ENCODE measurements at regions not wholly inside any gene's neighbourhood (a gene's known extent, or its start where the extent isn't known, plus 50 kb on each side); places are given as distances from the start of the nearest gene placed in this dataset.

DNA sequence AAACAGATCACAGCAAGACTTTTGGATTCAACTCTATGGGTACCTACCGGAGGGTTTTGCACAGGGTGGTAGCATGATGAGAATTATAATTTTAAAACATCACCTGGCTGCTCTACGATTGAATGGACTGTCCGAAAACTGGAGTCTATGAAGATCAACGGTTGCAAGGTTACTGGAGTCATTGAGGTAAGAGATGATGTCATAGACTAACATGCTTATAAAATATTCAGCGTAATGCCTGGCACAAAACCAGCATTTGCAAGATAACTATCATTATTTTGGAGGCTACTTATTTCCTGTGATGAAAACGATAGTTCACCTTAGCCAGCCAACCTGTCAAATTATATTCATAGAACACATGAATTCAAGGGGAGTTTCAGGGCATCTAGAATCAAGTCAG lies 580.6 kb upstream of the TBX3 start:
- Mint-ChIP-seq H3K36me3 (ENCODE audit: insufficient read depth, unreplicated experiment) (no peaks in the 10 kb centered on the region), H3K4me3 (ENCODE audit: unreplicated experiment) (no peak overlapping the region), H3K27me3 (ENCODE audit: insufficient read depth, unreplicated experiment) (no peaks in the 10 kb centered on the region), H3K4me1 (ENCODE audit: insufficient read depth, unreplicated experiment) (no peaks in the 10 kb centered on the region), H3K27ac (ENCODE audit: low read depth, unreplicated experiment) (no peak overlapping the region), H3K9me3 (ENCODE audit: unreplicated experiment) (no peaks in the 10 kb centered on the region)
- intact Hi-C loops (cut with micrococcal nuclease): no loop called here
- CTCF ChIA-PET: interaction anchor here (0.5 to 0.7 kb wide), 3 partner anchors 67 to 163 kb away, joined by 3 read pairs; no protein-coding TSS in a partner anchor
- TF ChIP-seq, protein P1, sequence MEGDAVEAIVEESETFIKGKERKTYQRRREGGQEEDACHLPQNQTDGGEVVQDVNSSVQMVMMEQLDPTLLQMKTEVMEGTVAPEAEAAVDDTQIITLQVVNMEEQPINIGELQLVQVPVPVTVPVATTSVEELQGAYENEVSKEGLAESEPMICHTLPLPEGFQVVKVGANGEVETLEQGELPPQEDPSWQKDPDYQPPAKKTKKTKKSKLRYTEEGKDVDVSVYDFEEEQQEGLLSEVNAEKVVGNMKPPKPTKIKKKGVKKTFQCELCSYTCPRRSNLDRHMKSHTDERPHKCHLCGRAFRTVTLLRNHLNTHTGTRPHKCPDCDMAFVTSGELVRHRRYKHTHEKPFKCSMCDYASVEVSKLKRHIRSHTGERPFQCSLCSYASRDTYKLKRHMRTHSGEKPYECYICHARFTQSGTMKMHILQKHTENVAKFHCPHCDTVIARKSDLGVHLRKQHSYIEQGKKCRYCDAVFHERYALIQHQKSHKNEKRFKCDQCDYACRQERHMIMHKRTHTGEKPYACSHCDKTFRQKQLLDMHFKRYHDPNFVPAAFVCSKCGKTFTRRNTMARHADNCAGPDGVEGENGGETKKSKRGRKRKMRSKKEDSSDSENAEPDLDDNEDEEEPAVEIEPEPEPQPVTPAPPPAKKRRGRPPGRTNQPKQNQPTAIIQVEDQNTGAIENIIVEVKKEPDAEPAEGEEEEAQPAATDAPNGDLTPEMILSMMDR (IDR thresholded peaks at IDR 0.05; ENCODE audit: unreplicated experiment): no peak
- no TSS peak for BruUV-seq (replicated peaks)
- DNase-seq (ENCODE audit: unreplicated experiment): no peak
- POLR2A ChIA-PET: interaction anchor here (0.6 kb wide), 1 partner anchor 32 kb away, joined by 3 read pairs; no protein-coding TSS in a partner anchor

DNA sequence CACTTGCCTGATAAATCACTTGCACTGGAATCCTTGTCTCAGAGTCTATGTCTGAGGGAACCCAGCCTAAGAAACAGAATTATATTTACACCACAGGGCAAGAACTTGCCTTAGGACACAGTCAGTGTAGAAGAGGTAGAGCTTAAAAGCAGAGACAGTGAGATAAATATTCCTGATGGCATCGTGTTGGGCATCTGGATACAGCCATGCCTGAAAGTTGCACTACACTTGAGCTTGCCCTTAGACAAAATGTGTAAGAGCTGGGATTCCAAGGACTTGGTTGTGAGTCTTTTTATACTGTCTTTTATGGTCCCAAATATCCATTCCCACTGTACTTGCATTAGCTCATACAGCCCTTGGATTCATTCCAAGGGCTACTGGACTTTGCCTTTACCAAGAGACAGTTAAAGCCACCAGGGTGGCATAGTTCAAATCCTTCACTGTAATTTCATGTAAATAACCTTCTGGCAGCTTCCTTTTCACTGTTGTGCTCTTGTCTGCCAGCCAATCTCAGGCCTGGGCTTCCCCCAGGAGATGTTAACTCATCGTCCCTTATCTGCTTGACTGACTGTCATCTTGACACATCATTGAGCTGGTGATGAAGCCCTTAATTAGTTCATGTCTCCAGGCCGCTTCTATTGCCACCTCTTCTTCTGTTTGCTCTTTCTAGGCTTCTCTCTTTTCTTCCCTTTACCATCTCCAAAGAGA lies 577.9 kb upstream of the TBX3 start:
- peaks cover 14% of the 10 kb centered on the region for H3K4me1 Mint-ChIP-seq (ENCODE audit: insufficient read depth, unreplicated experiment)
- CTCF ChIA-PET: no interaction called here
- no peak for DNase-seq (ENCODE audit: unreplicated experiment)
- no peaks in the 10 kb centered on the region for H3K9me3 Mint-ChIP-seq (ENCODE audit: unreplicated experiment)
- H3K4me3 Mint-ChIP-seq (ENCODE audit: unreplicated experiment): no peak overlapping the region
- no peaks in the 10 kb centered on the region for H3K27me3 Mint-ChIP-seq (ENCODE audit: insufficient read depth, unreplicated experiment)
- no peaks in the 10 kb centered on the region for H3K36me3 Mint-ChIP-seq (ENCODE audit: insufficient read depth, unreplicated experiment)
- POLR2A ChIA-PET: interaction anchor here (0.5 kb wide), 1 partner anchor 864 kb away, joined by 3 read pairs; no protein-coding TSS in a partner anchor
- no peak overlapping the region for H3K27ac Mint-ChIP-seq (ENCODE audit: low read depth, unreplicated experiment)
- intact Hi-C loops (cut with micrococcal nuclease): no loop called here
- BruUV-seq (replicated peaks): no TSS peak
- TF ChIP-seq, protein P1 (IDR thresholded peaks at IDR 0.05; ENCODE audit: unreplicated experiment): no peak

DNA sequence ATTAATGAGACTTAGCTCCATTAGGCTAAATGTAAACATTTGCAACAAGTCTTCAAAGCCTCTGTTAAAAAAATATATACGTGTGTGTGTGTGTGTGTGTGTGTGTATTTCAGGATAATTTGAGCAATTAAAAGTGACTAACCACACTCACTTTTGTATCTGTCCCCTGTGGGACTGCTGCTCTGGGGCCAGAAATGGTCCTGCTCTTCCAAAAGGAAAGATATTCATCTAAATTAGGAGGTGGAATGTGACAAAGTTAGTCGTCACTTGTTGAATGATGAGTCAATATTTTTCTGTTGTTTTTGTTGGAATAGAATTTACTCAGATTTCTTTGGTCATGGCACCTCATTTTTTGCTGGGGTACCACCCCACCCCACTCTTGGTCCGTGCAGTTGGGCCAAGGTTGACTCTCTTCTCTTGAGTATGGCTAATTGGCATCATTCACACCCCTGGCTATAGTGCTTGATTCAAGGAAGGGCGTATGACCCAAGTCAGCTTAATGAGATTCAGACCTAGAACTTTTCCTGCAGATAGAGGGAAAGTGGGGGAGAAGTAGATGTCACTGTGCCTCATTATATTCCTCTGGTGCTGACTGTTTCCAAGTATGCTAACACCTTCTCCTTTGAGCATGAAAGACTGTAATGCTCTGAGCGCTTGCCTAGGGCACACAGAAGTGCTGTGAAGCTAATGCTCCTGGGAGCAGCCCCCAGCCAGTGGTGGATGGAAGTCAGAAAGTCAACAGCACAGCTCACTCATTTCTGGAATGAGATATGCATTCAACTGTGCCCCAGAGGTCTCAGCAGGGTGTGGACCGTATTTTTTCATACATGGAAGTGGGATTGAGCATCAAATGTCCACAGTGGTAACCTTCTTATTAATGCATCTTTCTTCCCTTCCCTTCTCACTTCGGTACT lies 577.0 kb upstream of the TBX3 start:
- TF ChIP-seq, protein P1 (IDR thresholded peaks at IDR 0.05; ENCODE audit: unreplicated experiment): no peak
- DNase-seq (ENCODE audit: unreplicated experiment): no peak
- H3K9me3 Mint-ChIP-seq (ENCODE audit: unreplicated experiment): no peaks in the 10 kb centered on the region
- intact Hi-C loops (cut with micrococcal nuclease): no loop called here
- BruUV-seq (replicated peaks): no TSS peak
- no peak overlapping the region for H3K27ac Mint-ChIP-seq (ENCODE audit: low read depth, unreplicated experiment)
- no peaks in the 10 kb centered on the region for H3K36me3 Mint-ChIP-seq (ENCODE audit: insufficient read depth, unreplicated experiment)
- peaks cover 14% of the 10 kb centered on the region for H3K4me1 Mint-ChIP-seq (ENCODE audit: insufficient read depth, unreplicated experiment)
- H3K4me3 Mint-ChIP-seq (ENCODE audit: unreplicated experiment): no peak overlapping the region
- ChIA-PET POLR2A (interaction anchor here (0.9 kb wide), 1 partner anchor 577 kb away, joined by 3 read pairs; the partner anchor contains the start of gene TBX3), CTCF (interaction anchor here (0.6 kb wide), 1 partner anchor 137 kb away, joined by 3 read pairs; no protein-coding TSS in a partner anchor)
- H3K27me3 Mint-ChIP-seq (ENCODE audit: insufficient read depth, unreplicated experiment): no peaks in the 10 kb centered on the region
